ENCODE measurements at regions not wholly inside any gene's neighbourhood (a gene's known extent, or its start where the extent isn't known, plus 50 kb on each side); places are given as distances from the start of the nearest gene placed in this dataset.

DNA sequence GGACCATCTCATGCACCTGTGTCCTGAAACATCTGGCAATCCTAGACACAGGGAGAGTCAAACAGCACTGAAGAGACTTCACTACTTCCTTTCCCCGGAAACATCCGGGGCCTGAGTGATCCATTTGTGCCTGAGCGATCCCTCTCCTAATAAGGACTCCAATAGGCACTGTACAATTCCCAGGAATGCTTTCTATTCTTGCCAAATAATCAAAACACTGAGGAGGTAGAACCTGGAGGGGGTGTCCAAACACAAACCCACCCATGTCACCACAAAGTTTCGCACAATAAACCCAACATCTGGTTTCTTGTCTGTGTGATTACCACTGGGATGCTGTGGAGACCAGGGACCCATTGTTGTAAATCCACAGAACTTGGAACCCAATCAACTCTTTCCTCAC, 205.0 kb downstream of the OPA1 start:
- H3K27ac ChIP-seq (replicated peaks): no peak overlapping the region
- H3K36me3 ChIP-seq: no peaks in the 10 kb centered on the region
- no peak for DNase-seq
- intact Hi-C loops (cut with micrococcal nuclease): no loop called here
- no peaks in the 10 kb centered on the region for H3K9me3 ChIP-seq (replicated peaks)
- H3K27me3 ChIP-seq (ENCODE audit: low read depth): peaks cover 24% of the 10 kb centered on the region
- peaks cover 21% of the 10 kb centered on the region for H3K4me1 ChIP-seq
- no peak overlapping the region for H3K4me3 ChIP-seq
- TF ChIP-seq, protein P1, sequence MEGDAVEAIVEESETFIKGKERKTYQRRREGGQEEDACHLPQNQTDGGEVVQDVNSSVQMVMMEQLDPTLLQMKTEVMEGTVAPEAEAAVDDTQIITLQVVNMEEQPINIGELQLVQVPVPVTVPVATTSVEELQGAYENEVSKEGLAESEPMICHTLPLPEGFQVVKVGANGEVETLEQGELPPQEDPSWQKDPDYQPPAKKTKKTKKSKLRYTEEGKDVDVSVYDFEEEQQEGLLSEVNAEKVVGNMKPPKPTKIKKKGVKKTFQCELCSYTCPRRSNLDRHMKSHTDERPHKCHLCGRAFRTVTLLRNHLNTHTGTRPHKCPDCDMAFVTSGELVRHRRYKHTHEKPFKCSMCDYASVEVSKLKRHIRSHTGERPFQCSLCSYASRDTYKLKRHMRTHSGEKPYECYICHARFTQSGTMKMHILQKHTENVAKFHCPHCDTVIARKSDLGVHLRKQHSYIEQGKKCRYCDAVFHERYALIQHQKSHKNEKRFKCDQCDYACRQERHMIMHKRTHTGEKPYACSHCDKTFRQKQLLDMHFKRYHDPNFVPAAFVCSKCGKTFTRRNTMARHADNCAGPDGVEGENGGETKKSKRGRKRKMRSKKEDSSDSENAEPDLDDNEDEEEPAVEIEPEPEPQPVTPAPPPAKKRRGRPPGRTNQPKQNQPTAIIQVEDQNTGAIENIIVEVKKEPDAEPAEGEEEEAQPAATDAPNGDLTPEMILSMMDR (IDR thresholded peaks at IDR 0.05; ENCODE audit: borderline replicate concordance): no peak

DNA sequence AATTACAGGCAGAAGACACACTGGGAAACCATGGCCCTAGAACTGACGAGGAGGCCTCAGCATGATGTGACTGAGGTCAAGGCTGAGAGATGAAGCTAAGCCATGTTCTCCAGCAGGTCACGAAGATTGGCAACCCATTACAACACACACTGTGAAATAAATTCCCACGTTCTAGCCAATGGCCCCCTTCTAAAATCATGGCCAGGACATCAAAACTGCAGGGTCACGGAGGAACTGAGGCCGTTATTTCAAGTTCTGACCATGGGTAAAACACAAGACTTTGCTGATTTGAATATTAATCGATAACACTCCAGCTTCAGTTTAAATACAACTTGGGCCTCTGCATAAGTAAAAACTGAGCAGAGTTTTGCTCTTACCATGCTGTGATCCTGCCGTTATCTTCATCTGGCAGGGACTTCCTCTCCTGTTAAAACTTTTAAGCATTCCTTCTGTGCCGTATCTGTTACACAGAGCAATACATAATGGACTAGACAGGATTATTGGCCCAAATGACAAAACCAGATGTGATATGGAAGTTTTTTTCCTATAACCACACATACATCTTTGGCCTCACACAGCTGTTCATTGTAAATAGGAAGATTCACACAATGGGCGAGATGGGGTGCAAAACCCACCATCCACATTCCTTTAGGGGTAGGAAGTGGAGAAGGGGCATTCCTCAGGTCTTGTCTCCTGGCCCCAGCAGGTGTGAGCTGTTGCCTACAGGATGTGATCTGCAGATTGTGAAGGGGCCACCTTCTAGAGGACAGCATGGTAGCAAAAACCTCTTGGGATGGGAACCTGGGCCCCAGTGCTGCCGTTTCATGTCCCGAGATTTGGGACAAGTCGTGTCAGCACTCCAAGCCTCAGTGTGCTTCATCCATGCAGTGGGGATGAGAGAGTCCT, 207.4 kb downstream of the OPA1 start:
- no peak overlapping the region for H3K27ac ChIP-seq (replicated peaks)
- peaks cover 14% of the 10 kb centered on the region for H3K27me3 ChIP-seq (ENCODE audit: low read depth)
- intact Hi-C loops (cut with micrococcal nuclease): no loop called here
- H3K9me3 ChIP-seq (replicated peaks): no peaks in the 10 kb centered on the region
- H3K36me3 ChIP-seq: no peaks in the 10 kb centered on the region
- no peak for DNase-seq
- peaks cover 13% of the 10 kb centered on the region for H3K4me1 ChIP-seq
- H3K4me3 ChIP-seq: no peak overlapping the region
- TF ChIP-seq, protein P1 (IDR thresholded peaks at IDR 0.05; ENCODE audit: borderline replicate concordance): no peak

DNA sequence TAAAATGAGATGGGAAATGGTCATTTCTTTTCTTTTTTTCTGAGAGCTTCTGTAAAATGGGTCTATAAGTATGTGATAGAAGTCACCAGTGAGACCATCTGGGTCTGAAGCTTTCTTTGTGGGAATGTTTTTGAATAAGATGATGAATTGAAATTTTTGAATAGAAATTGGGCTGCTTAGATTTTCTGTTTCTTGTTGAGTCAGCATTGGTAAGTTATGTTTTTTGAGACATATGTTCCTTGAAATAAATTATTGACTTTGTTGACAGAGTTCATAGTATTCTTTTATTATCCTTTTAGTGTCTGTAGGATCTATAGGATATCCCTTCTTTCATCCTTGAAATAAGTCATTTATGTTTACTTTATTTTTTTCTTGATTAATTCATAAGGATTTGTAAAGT, 208.1 kb downstream of the OPA1 start:
- TF ChIP-seq, protein P1 (IDR thresholded peaks at IDR 0.05; ENCODE audit: borderline replicate concordance): no peak

DNA sequence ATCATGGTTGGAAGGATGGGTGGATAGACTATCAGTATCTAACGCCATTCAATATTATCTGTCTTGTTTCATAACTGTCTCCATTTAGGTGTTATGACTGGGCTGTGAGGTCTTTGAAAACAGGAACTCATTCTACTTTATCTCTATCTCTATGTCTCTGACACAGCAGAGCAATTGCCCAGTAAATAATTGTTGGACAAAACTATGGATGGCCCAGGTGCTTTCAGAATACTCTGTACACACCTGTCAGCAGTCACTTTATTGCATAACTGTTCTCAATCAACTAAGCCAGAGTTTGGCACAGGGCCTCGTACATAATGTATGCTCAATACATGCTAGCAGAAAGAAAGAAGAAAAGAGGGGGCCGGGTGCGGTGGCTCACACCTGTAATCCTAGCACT, 210.3 kb downstream of the OPA1 start:
- Histone ChIP-seq H3K9me3 (replicated peaks) (no peaks in the 10 kb centered on the region), H3K27ac (replicated peaks) (no peak overlapping the region), H3K4me3 (no peak overlapping the region), H3K27me3 (ENCODE audit: low read depth) (peaks cover 15% of the 10 kb centered on the region), H3K36me3 (no peaks in the 10 kb centered on the region), H3K4me1 (peaks cover 21% of the 10 kb centered on the region)
- TF ChIP-seq, protein P1 (IDR thresholded peaks at IDR 0.05; ENCODE audit: borderline replicate concordance): no peak
- no peak for DNase-seq
- intact Hi-C loops (cut with micrococcal nuclease): no loop called here

More for the DNA sequence above, 208.1 kb downstream of the OPA1 start:
- DNase-seq: no peak
- no peak overlapping the region for H3K4me3 ChIP-seq
- peaks cover 10% of the 10 kb centered on the region for H3K27me3 ChIP-seq (ENCODE audit: low read depth)
- no peaks in the 10 kb centered on the region for H3K36me3 ChIP-seq
- no peak overlapping the region for H3K27ac ChIP-seq (replicated peaks)
- H3K9me3 ChIP-seq (replicated peaks): no peaks in the 10 kb centered on the region
- peaks cover 20% of the 10 kb centered on the region for H3K4me1 ChIP-seq
- intact Hi-C loops (cut with micrococcal nuclease): no loop called here

DNA sequence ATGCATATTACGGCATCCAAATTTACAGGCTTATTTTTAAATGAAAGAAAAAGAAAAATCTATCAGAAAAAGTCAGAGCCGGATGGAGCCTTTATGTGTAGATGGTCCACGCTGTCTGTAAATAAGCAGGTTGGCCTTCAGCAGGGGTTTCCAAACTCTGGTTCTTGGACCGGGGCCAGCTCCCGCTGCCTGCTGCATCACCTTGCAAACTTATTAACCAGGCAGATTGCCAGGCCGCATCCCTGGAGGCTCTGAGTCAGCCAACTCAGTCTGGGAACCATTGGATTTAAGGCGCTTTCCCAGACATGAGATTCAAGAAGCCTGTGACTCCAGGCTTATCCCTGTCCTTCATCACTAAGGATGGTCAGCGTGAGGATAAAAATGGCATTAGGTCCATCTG, 212.4 kb downstream of the OPA1 start:
- Histone ChIP-seq H3K9me3 (replicated peaks) (no peaks in the 10 kb centered on the region), H3K36me3 (no peaks in the 10 kb centered on the region), H3K4me1 (peaks cover 12% of the 10 kb centered on the region), H3K27me3 (ENCODE audit: low read depth) (peaks cover 26% of the 10 kb centered on the region), H3K4me3 (no peak overlapping the region), H3K27ac (replicated peaks) (no peak overlapping the region)
- TF ChIP-seq, protein P1 (IDR thresholded peaks at IDR 0.05; ENCODE audit: borderline replicate concordance): no peak
- DNase-seq: peak; percentile 81
- intact Hi-C loops (cut with micrococcal nuclease): no loop called here

All from left ventricle myocardium inferior (tissue), 1 donor.